ENCODE measurements at regions not wholly inside any gene's neighbourhood (a gene's known extent, or its start where the extent isn't known, plus 50 kb on each side); places are given as distances from the start of the nearest gene placed in this dataset.

- DNase-seq (ENCODE audit: low read depth in 2 of 2), result no peak
These were observed 141.4 kb downstream of the OGFRL1 start for GRCh38 chr6:71430018-71430417.

GRCh38 chr6:71433441-71433840 lies 144.8 kb downstream of the OGFRL1 start:
- no peak for DNase-seq (ENCODE audit: low read depth in 2 of 2)

- DNase-seq (ENCODE audit: low read depth in 2 of 2), result no peak
These were observed 155.6 kb downstream of the OGFRL1 start for GRCh38 chr6:71444222-71444621.

- DNase-seq (ENCODE audit: low read depth in 2 of 2), result no peak
These were observed 157.4 kb downstream of the OGFRL1 start for GRCh38 chr6:71446057-71446456.

- no peak for DNase-seq (ENCODE audit: low read depth in 2 of 2)
These were observed 157.9 kb downstream of the OGFRL1 start for GRCh38 chr6:71446470-71446869.

- DNase-seq (ENCODE audit: low read depth in 2 of 2), result no peak
These were observed 164.2 kb downstream of the OGFRL1 start for GRCh38 chr6:71452697-71453370.

- DNase-seq (ENCODE audit: low read depth in 2 of 2), result no peak
These were observed 164.7 kb downstream of the OGFRL1 start for GRCh38 chr6:71453371-71453706.

- DNase-seq (ENCODE audit: low read depth in 2 of 2), result no peak
These were observed 165.4 kb downstream of the OGFRL1 start for GRCh38 chr6:71454056-71454455.

- DNase-seq (ENCODE audit: low read depth in 2 of 2), result no peak
These were observed 169.3 kb downstream of the OGFRL1 start for GRCh38 chr6:71457929-71458328.

GRCh38 chr6:71459162-71459561 lies 170.6 kb downstream of the OGFRL1 start:
- DNase-seq (ENCODE audit: low read depth in 2 of 2), result no peak

- DNase-seq (ENCODE audit: low read depth in 2 of 2), result no peak
These were observed 172.3 kb downstream of the OGFRL1 start for GRCh38 chr6:71460933-71461332.

GRCh38 chr6:71463061-71463460 lies 174.4 kb downstream of the OGFRL1 start:
- no peak for DNase-seq (ENCODE audit: low read depth in 2 of 2)

- DNase-seq (ENCODE audit: low read depth in 2 of 2), result no peak
These were observed 176.5 kb downstream of the OGFRL1 start for GRCh38 chr6:71465096-71465495.

GRCh38 chr6:71466362-71466761 lies 177.8 kb downstream of the OGFRL1 start:
- no peak for DNase-seq (ENCODE audit: low read depth in 2 of 2)

- DNase-seq (ENCODE audit: low read depth in 2 of 2), result no peak
These were observed 179.4 kb downstream of the OGFRL1 start for GRCh38 chr6:71468038-71468437.

GRCh38 chr6:71468841-71469700 lies 180.5 kb downstream of the OGFRL1 start:
- no peak for DNase-seq (ENCODE audit: low read depth in 2 of 2)

- DNase-seq (ENCODE audit: low read depth in 2 of 2), result no peak
These were observed 183.1 kb downstream of the OGFRL1 start for GRCh38 chr6:71471718-71472117.

GRCh38 chr6:71473926-71474325 lies 185.3 kb downstream of the OGFRL1 start:
- DNase-seq (ENCODE audit: low read depth in 2 of 2), result no peak

- no peak for DNase-seq (ENCODE audit: low read depth in 2 of 2)
These were observed 186.3 kb downstream of the OGFRL1 start for GRCh38 chr6:71474942-71475341.

- no peak for DNase-seq (ENCODE audit: low read depth in 2 of 2)
These were observed 187.8 kb downstream of the OGFRL1 start for GRCh38 chr6:71476371-71476770.

- no peak for DNase-seq (ENCODE audit: low read depth in 2 of 2)
These were observed 188.3 kb downstream of the OGFRL1 start for GRCh38 chr6:71476872-71477271.

- no peak for DNase-seq (ENCODE audit: low read depth in 2 of 2)
These were observed 190.4 kb downstream of the OGFRL1 start for GRCh38 chr6:71478834-71479541.

GRCh38 chr6:71480577-71480976 lies 192.0 kb downstream of the OGFRL1 start:
- no peak for DNase-seq (ENCODE audit: low read depth in 2 of 2)

Measured in stimulated activated CD8-positive, alpha-beta memory T cell treated with anti-CD3 and anti-CD28 coated beads, Interleukin-15, amount 100 ng/mL, for 48 hours (primary cell).